ENCODE measurements at regions not wholly inside any gene's neighbourhood (a gene's known extent, or its start where the extent isn't known, plus 50 kb on each side); places are given as distances from the start of the nearest gene placed in this dataset.

- ChIA-PET POLR2A (interaction anchor here (0.8 to 2.8 kb wide), 6 partner anchors 11 to 23 kb away, joined by 3 to 10 read pairs (median 5); no protein-coding TSS in a partner anchor), CTCF (ENCODE audit: low intra/inter-chr PET ratio, low total read pairs) (no interaction called here)
- Histone ChIP-seq H3K4me2 (ENCODE audit: low read depth, low read length) (no peak overlapping the region), H3K4me3 (replicated peaks in 1 of 3; ENCODE audit: insufficient read depth in 1 of 3, low read depth in 2 of 3, low read length in 3 of 3) (no peak overlapping the region), H3K27ac (ENCODE audit: extremely low read length, insufficient read depth, low read length) (no peak overlapping the region), H3K27me3 (ENCODE audit: control insufficient read depth in 1 of 2, insufficient read depth in 2 of 2, low read length in 2 of 2) (no peaks in the 10 kb centered on the region), H3K36me3 (replicated peaks in 1 of 2; ENCODE audit: control insufficient read depth in 1 of 2, insufficient read depth in 2 of 2, low read length in 2 of 2) (no peaks in the 10 kb centered on the region), H3K9ac (ENCODE audit: insufficient read depth, low read depth, low read length) (no peak overlapping the region), H3K4me1 (ENCODE audit: insufficient read depth, low read length) (peaks cover 53% of the 10 kb centered on the region), H4K20me1 (ENCODE audit: insufficient read depth, low read length) (no peaks in the 10 kb centered on the region), H2AFZ (ENCODE audit: low read length) (no peak overlapping the region), H3K79me2 (ENCODE audit: insufficient read depth, low read length) (no peaks in the 10 kb centered on the region), H3K9me3 (ENCODE audit: low read length) (no peaks in the 10 kb centered on the region)
- 88% methylated on average over 21 of the region's 24 CpGs for WGBS (ENCODE audit: low lambda C conversion rate)
- ATAC-seq (no peak), DNase-seq (ENCODE audit: low spot score) (no peak), FAIRE-seq (no peak)
- intact Hi-C loops (cut with micrococcal nuclease; ENCODE audit: unreplicated experiment) (no loop called here), in situ Hi-C loops (cut with HindIII; ENCODE audit: extremely low pct_ligation_motif_present, low pct_unique_long_range_greater_than_20kb) (no loop called here)
- BruUV-seq (replicated peaks) = no TSS peak
- TF ChIP-seq HOXA7 (CRISPR knock-in tag; IDR thresholded peaks at IDR 0.05) (no peak), ZNF691 (CRISPR knock-in tag; IDR thresholded peaks at IDR 0.05; ENCODE audit: borderline replicate concordance, low read depth) (peak; percentile 99)
Observed at GRCh38 chr16:85511938-85512807, 100.9 kb upstream of the GSE1 start.

GRCh38 chr16:85512808-85513115 is 100.4 kb upstream of the GSE1 start:
- DNase-seq (ENCODE audit: low spot score) = no peak
- ATAC-seq = no peak
- FAIRE-seq = no peak
- H3K27ac ChIP-seq (ENCODE audit: extremely low read length, insufficient read depth, low read length) = no peak overlapping the region
- CTCF ChIA-PET (ENCODE audit: low intra/inter-chr PET ratio, low total read pairs) = no interaction called here
- TF ChIP-seq ZNF510 (CRISPR knock-in tag; IDR thresholded peaks at IDR 0.05; ENCODE audit: low read depth) (no peak), ZNF512B (CRISPR knock-in tag; IDR thresholded peaks at IDR 0.05; ENCODE audit: borderline replicate concordance) (no peak), ARNT2 (CRISPR knock-in tag; IDR thresholded peaks at IDR 0.05; ENCODE audit: low read depth) (no peak), ZNF431 (CRISPR knock-in tag; IDR thresholded peaks at IDR 0.05; ENCODE audit: borderline replicate concordance, low read depth) (0 out of 2 replicates have a peak, but pooled peaks have one; percentile 7), SAP130 (CRISPR knock-in tag; IDR thresholded peaks at IDR 0.05; ENCODE audit: low read depth) (no peak), ZNF232 (CRISPR knock-in tag; IDR thresholded peaks at IDR 0.05; ENCODE audit: borderline replicate concordance) (no peak)
- H3K4me1 ChIP-seq (ENCODE audit: insufficient read depth, low read length) = peaks cover 57% of the 10 kb centered on the region
- POLR2A ChIA-PET = interaction anchor here (0.8 to 2.8 kb wide), 4 partner anchors 11 to 23 kb away, joined by 3 to 10 read pairs (median 7); no protein-coding TSS in a partner anchor
- WGBS (ENCODE audit: low lambda C conversion rate) = 97% methylated on average over 7 of the region's 7 CpGs
- H3K9me3 ChIP-seq (ENCODE audit: low read length) = no peaks in the 10 kb centered on the region
- H3K27me3 ChIP-seq (ENCODE audit: control insufficient read depth in 1 of 2, insufficient read depth in 2 of 2, low read length in 2 of 2) = no peaks in the 10 kb centered on the region
- H3K4me2 ChIP-seq (ENCODE audit: low read depth, low read length) = no peak overlapping the region
- no TSS peak for BruUV-seq (replicated peaks)
- in situ Hi-C loops (cut with HindIII; ENCODE audit: extremely low pct_ligation_motif_present, low pct_unique_long_range_greater_than_20kb) (no loop called here), intact Hi-C loops (cut with micrococcal nuclease; ENCODE audit: unreplicated experiment) (no loop called here)
- H3K79me2 ChIP-seq (ENCODE audit: insufficient read depth, low read length) = no peaks in the 10 kb centered on the region
- H3K9ac ChIP-seq (ENCODE audit: insufficient read depth, low read depth, low read length) = no peak overlapping the region
- H3K4me3 ChIP-seq (replicated peaks in 1 of 3; ENCODE audit: insufficient read depth in 1 of 3, low read depth in 2 of 3, low read length in 3 of 3) = no peak overlapping the region
- H4K20me1 ChIP-seq (ENCODE audit: insufficient read depth, low read length) = no peaks in the 10 kb centered on the region
- H2AFZ ChIP-seq (ENCODE audit: low read length) = no peak overlapping the region
- no peaks in the 10 kb centered on the region for H3K36me3 ChIP-seq (replicated peaks in 1 of 2; ENCODE audit: control insufficient read depth in 1 of 2, insufficient read depth in 2 of 2, low read length in 2 of 2)
